ENCODE measurements at regions not wholly inside any gene's neighbourhood (a gene's known extent, or its start where the extent isn't known, plus 50 kb on each side); places are given as distances from the start of the nearest gene placed in this dataset.
"Not testable (repeated sequence)": the region's sequence is repeated elsewhere in the genome, so short reads cannot be mapped to it uniquely, and the experiment has no call there.

DNA sequence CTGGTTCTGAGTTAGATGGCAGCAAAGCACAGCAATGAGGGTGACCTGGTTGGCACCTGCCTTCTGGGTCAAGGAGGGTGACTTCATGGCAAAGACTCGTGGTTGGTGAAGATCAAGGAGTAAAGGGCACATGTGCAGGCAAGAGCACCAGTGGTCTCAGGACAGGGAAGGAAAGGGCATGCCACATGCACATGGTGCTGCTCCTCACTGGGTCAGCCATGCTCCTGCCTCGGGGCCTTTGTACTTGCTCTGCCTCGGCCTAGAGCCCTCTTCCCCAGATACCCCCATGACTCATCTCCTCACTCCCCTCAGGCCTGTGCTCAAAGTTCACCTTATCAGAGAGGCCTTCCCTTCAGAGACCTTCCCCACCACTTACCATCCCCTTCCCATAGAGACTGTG lies 106.7 kb upstream of the KDM7A start:
- TF ChIP-seq, protein P1, sequence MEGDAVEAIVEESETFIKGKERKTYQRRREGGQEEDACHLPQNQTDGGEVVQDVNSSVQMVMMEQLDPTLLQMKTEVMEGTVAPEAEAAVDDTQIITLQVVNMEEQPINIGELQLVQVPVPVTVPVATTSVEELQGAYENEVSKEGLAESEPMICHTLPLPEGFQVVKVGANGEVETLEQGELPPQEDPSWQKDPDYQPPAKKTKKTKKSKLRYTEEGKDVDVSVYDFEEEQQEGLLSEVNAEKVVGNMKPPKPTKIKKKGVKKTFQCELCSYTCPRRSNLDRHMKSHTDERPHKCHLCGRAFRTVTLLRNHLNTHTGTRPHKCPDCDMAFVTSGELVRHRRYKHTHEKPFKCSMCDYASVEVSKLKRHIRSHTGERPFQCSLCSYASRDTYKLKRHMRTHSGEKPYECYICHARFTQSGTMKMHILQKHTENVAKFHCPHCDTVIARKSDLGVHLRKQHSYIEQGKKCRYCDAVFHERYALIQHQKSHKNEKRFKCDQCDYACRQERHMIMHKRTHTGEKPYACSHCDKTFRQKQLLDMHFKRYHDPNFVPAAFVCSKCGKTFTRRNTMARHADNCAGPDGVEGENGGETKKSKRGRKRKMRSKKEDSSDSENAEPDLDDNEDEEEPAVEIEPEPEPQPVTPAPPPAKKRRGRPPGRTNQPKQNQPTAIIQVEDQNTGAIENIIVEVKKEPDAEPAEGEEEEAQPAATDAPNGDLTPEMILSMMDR (IDR thresholded peaks at IDR 0.05; ENCODE audit: low read length, missing control alignments): no peak
- no peak overlapping the region for H3K4me3 ChIP-seq (replicated peaks; ENCODE audit: low read depth, low read length)
- no peak for DNase-seq (ENCODE audit: low read depth)

DNA sequence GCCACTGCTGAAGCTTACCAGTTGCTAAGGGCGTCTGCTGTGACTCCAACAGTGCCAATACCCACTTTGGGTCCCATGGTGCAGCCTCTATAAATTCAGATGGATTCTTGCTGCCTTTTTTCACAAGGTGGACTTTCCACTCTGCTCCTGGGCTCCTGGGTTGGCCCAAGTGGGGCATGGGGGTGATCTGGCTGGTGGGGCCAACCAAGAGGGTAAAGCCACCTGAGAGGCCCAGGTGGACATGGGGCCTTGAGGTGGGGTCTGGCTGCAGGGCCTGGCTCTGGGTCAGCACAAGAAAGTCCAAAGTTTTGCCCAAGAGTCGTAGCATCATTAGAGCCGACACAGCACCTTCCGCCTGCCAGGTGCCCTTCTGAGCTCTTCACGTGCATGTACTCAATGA lies 105.2 kb upstream of the KDM7A start:
- no peak for DNase-seq (ENCODE audit: low read depth)
- H3K4me3 ChIP-seq (replicated peaks; ENCODE audit: low read depth, low read length): no peak overlapping the region
- TF ChIP-seq, protein P1 (IDR thresholded peaks at IDR 0.05; ENCODE audit: low read length, missing control alignments): no peak

DNA sequence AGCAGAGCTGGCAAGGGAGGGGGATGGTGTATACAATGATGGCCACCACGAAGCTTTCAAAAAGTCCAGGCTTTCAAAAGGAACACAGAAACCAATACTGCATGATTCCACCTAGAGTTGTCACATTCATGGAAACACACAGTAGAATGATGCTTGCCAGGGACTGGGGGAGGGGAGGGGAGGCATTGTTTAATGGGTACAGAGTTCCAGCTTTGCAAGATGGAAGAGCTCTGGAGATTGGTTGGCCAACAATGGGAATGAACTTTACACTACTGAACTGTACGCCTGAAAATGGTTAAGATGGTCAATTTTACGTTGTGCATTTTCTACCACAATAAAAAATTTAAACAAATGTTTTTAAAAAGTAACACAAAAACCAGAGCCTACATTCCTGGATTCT lies 104.5 kb upstream of the KDM7A start:
- TF ChIP-seq, protein P1 (IDR thresholded peaks at IDR 0.05; ENCODE audit: low read length, missing control alignments): no peak
- no peak overlapping the region for H3K4me3 ChIP-seq (replicated peaks; ENCODE audit: low read depth, low read length)
- DNase-seq (ENCODE audit: low read depth): no peak

DNA sequence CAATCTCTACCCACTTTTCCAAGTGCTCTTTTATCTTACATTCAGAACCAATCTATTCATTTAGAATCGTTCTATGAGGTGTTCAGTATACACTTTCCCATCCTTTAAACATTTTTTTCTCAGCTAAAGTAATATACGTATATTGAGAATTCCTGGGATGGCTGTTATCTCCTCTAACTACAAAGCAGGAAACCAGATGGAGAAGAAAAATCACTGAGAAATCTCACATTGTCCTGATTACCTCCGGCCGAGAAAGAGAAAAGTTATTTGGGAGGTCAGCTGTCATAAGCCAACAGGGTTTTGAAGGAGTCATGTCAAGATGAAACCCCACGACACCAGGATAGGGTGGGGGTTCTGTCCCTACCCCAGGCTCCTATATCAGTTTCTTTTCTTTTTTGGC lies 99.2 kb upstream of the KDM7A start:
- no peak for DNase-seq (ENCODE audit: low read depth)
- TF ChIP-seq, protein P1 (IDR thresholded peaks at IDR 0.05; ENCODE audit: low read length, missing control alignments): no peak
- H3K4me3 ChIP-seq (replicated peaks; ENCODE audit: low read depth, low read length): no peak overlapping the region

DNA sequence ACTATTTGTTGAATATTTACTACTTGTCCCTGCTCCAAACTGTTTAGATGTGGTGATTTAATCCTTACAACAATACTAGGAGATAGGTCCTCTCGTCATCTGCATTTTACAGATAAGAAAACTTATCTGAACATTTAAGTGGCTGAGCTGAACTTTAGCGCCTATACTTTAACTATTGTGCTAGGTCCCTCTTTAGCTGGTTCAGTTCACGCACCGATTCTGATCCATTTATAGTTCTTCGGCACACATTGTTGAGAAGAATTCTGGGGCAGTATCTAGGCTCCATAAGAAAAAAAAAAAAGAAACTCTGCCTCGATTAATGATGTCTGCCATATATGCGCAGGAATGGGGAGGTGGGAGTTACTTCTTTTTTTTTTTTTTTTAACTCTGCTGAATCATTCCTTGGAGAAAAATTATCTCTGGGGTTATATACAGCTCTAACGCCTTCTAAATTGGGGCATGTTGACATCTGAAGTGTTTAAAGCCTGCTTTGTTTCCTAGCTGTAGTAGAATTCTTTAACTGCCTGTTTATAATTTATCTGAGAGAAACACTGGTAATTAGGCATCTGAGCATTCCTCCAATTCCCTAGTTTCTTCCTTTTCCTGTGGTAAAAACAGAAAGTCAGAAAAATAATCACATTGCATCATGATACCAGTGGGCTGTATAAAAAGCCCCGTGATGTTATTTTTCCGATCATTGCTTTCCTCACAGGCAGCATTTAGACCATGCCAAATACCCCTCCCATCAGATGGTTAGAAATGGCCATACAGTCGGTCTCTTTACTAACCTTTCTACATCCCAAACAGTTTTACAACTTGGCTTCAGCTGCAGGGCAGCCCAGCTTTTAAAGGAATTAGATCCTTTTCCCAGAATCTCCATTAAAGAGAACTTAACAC lies 98.5 kb upstream of the KDM7A start:
- DNase-seq (ENCODE audit: low read depth): peak; percentile 46
- no peak overlapping the region for H3K4me3 ChIP-seq (replicated peaks; ENCODE audit: low read depth, low read length)
- TF ChIP-seq, protein P1 (IDR thresholded peaks at IDR 0.05; ENCODE audit: low read length, missing control alignments): no peak

DNA sequence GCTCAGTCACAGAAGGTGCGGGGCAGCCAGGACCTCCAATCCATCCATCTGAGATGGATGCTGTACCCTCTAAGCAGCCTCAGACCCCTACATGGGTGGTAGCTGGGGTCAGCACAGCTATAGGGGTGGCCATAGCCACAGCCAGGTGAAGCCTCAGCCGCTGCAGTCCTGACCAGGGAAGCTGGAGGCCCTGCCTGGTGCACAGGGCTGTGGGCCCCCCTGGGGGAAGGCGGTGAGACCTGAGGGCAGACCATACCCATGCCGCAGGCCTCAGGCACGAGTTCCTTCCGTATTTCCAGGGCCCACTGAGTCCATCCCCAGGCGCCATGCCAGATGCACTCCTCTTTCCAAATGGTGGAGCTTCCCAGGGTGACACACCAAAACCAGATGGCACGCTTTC lies 96.6 kb upstream of the KDM7A start:
- TF ChIP-seq, protein P1 (IDR thresholded peaks at IDR 0.05; ENCODE audit: low read length, missing control alignments): no peak
- no peak overlapping the region for H3K4me3 ChIP-seq (replicated peaks; ENCODE audit: low read depth, low read length)
- no peak for DNase-seq (ENCODE audit: low read depth)

DNA sequence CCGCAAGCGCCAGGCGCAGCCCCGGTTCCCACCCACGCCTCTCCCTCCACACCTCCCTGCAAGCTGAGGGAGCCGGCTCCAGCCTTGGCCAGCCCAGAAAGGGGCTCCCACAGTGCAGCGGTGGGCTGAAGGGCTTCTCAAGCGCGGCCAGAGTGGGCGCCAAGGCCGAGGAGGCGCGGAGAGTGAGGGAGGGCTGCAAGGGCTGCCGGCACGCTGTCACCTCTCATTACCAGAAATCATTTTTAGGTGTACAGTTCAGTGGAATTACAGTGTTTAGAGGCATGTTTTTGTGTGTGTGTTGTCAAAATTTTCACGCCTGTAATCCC lies 94.8 kb upstream of the KDM7A start:
- not testable (repeated sequence) for H3K4me3 ChIP-seq (replicated peaks; ENCODE audit: low read depth, low read length); DNase-seq (ENCODE audit: low read depth)
